Choroid plexus epithelial cell (primary cell): ENCODE measurements at regions not wholly inside any gene's neighbourhood (a gene's known extent, or its start where the extent isn't known, plus 50 kb on each side); places are given as distances from the start of the nearest gene placed in this dataset.

Source experiments
- DNase-seq: peaks from one replicate; pipeline ENCODE4 v3.0.0-alpha.2; 2010; ENCODE audit warnings: low read depth
- H3K4me3 ChIP-seq: 2 replicates; pipeline ENCODE4 v1.5.1; 2011; ENCODE audit warnings: low read depth, mild to moderate bottlenecking, control low read depth, low read length, moderate library complexity
- TF ChIP-seq, protein P1 (sequence below): conservative IDR thresholded peaks from 2 replicates; pipeline ENCODE4 v1.5.1; 2011; ENCODE audit warnings: low read depth, mild to moderate bottlenecking, control low read depth, inconsistent platforms, low read length, moderate library complexity

DNA sequence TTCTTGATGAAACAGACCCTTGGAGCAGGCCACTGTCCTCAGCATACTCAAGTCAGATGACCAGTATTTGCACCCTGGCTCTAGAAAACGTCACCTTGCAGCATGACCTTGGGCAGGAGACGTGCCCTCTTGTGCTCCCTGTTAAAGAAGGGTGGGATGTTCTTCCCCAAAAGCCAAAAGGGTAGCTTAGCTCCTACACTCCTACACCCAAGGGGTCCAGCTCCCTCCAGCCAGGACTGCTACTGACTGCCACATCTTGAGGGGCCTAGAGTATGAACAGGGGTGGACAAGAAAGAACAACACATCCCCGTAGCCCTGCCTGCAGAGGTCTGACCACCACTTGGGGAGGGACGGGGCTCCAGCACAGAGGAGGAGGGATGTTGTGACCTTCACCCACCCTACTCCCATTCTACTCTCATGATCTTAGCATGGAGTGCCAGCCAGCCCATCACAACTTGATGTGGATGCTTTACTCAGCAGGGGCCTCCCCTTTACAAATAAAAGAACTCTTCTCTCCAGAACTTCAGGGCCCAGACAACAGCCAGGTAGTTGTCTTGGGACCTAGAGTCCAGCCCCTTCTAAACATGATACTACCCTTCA lies 165.3 kb upstream of the ZMIZ1 start:
- DNase-seq: no peak
- no peak overlapping the region for H3K4me3 ChIP-seq
- TF ChIP-seq, protein P1, sequence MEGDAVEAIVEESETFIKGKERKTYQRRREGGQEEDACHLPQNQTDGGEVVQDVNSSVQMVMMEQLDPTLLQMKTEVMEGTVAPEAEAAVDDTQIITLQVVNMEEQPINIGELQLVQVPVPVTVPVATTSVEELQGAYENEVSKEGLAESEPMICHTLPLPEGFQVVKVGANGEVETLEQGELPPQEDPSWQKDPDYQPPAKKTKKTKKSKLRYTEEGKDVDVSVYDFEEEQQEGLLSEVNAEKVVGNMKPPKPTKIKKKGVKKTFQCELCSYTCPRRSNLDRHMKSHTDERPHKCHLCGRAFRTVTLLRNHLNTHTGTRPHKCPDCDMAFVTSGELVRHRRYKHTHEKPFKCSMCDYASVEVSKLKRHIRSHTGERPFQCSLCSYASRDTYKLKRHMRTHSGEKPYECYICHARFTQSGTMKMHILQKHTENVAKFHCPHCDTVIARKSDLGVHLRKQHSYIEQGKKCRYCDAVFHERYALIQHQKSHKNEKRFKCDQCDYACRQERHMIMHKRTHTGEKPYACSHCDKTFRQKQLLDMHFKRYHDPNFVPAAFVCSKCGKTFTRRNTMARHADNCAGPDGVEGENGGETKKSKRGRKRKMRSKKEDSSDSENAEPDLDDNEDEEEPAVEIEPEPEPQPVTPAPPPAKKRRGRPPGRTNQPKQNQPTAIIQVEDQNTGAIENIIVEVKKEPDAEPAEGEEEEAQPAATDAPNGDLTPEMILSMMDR: no peak

DNA sequence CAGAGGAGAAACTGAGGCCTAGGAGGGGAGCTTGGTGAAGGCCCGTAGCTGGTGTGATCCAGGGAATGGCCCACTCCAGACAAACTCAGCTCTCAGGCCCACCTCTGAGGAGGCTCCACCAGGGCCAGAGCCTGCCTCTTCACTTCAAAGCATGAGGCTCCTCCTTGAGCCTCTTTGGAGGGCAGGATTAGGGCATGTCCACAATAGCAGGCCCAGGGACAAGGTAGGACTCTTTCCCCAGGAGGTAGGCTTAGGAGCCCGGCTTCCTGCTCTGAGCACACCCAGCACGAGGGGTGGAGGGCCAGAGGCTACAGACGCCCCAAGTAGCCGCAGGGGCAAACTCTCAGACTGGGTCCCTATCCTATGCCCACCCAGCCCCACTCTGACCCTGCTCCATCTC lies 164.6 kb upstream of the ZMIZ1 start:
- no peak for DNase-seq
- H3K4me3 ChIP-seq: no peak overlapping the region
- TF ChIP-seq, protein P1: no peak

DNA sequence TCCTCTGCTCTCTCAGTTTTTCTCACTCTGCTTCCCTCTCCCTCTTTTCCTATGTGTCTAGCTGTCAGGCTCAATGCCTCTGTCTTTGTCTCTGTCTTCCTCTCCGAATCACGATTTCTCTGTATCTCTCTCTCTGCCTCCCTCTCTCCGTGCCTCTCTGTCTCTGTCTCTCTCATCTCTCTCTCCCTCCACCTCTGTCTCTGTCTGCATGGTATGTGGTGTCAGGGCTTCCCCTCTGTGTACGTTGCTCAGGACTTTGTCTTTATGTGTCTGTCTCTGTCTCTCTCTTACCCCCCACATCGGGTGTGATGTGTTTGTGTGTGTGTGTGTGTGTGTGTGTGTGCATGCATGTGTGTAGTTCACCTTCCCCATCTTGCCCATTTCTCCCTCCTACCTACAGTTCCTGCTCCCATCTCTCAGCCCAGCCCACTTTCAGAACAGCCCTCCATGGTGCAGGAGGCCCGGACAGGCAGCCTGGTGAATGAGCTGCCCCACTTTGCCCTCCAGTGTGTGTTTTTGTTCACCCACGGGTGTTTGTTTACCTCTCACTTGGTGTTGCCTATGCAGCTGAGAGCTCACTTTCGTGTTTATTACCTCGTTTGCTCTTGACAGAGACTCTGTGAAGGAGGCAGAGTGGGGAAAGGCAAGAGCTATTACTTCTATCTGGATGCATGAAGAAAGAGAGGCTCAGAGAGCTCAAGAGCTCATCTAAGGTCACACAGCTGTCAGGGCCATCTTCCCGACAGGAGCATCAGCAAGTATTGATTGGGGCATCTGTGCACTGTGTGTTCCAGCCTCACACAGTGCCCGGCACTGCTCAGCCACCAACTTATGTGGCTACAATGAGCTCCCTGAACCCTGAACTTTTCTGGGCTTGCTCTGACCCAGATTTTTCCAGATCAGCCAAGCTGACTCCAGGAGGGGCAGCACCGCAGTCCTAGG lies 163.5 kb upstream of the ZMIZ1 start:
- TF ChIP-seq, protein P1: no peak
- no peak overlapping the region for H3K4me3 ChIP-seq
- DNase-seq: no peak

DNA sequence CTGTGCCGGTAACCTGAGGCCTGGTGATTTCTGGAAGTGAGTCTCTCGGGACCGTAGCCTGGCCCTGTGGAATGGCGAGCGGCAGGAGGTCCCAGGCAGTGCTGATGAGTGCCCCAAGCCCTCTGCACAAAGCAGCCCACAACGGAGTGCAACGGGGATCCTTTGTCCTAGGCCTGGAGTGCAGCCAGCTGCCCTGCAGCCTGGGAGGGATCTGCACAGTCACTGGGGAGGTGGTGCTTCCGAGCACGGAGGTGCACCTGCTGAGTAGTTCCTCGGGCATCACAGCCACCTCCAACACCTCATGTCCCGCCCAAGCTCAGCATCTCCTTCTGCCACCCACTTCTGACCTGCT lies 162.8 kb upstream of the ZMIZ1 start:
- no peak for DNase-seq
- TF ChIP-seq, protein P1: no peak
- no peak overlapping the region for H3K4me3 ChIP-seq

DNA sequence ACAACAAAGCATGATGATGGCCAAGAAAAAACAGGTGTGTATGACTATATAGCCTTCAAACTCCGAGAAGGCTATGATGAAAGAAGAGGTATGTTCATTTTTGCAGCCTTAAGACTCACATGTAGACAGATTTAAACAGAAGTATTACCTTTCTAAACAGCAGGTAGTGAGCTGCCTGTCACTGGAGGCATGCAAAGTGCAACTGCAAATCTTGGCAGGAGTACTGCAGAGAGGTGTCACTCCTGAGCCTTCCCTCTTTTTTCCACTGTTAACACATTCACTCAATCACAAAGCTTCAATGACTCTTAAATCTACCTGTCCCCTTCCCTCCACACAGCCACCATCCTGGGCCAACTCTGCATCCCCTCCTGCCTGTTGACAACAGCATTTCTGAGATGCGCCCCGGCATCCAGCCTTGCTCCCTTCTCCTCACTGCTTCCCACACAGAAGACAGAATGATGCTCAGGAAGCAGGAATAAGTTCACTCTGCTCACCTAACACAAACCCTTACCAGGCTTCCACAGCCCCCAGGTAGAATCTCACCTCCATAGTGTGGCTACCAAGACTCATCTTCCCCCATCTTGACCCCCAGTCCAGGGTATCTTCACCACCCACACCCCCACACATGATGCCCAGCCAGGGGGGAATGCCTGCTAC lies 161.9 kb upstream of the ZMIZ1 start:
- no peak overlapping the region for H3K4me3 ChIP-seq
- TF ChIP-seq, protein P1: no peak
- DNase-seq: no peak

DNA sequence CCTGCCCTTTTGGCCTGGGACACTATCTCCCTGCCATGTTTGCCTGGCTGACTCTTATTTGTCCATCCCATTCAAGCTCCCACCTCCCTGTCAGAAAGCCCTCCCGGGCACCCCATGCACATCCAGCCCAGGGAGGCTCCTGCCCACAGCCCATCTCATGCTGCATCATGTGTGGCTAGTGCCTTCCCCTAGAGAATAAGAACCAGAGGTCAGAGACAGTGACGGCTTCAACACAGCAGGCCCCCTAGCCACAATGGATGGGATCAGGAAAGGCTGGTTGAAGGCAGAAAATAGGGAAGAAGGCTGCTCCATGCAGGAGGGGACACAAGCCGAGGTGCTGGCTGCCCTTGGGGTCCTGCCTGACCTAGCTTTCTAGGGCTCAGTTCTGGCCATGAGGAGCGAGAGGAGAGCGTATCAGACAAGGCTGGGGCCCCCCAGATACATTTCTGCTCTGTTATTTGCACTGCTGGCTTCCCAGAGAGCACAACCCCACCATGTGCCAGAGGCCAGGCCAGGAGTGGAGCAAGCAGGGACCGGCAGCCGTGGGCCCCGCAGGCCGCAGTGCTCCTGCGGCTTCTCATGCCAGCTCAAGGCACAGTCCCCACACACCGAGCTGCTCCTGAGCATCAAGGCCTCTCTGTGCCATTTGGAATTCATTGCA lies 161.1 kb upstream of the ZMIZ1 start:
- TF ChIP-seq, protein P1: no peak
- no peak for DNase-seq

More for the DNA sequence above, 161.1 kb upstream of the ZMIZ1 start:
- no peak overlapping the region for H3K4me3 ChIP-seq
